Stimulated activated CD4-positive, alpha-beta T cell treated with anti-CD3 and anti-CD28 coated beads, Interleukin-1b, Interleukin-23, amount 100 ng/mL, for 1 hour (primary cell): ENCODE measurements at regions not wholly inside any gene's neighbourhood (a gene's known extent, or its start where the extent isn't known, plus 50 kb on each side); places are given as distances from the start of the nearest gene placed in this dataset.

Source experiments
- DNase-seq, 2 donors: peaks; one replicate each; pipeline ENCODE4 v3.0.0-alpha.2; 2020; ENCODE audit warnings: low read depth in 2 of 2

- DNase-seq: no peak
Observed at GRCh38 chr1:221916176-221916575, 174.3 kb upstream of the DUSP10 start.

GRCh38 chr1:221915764-221916163 lies 173.9 kb upstream of the DUSP10 start:
- DNase-seq: no peak

- DNase-seq: no peak
Observed at GRCh38 chr1:221913351-221913892, 171.5 kb upstream of the DUSP10 start.

- no peak for DNase-seq
Observed at GRCh38 chr1:221912230-221912629, 170.3 kb upstream of the DUSP10 start.

GRCh38 chr1:221911714-221912113 lies 169.8 kb upstream of the DUSP10 start:
- DNase-seq: no peak

GRCh38 chr1:221910222-221910621 lies 168.3 kb upstream of the DUSP10 start:
- no peak for DNase-seq

DNA sequence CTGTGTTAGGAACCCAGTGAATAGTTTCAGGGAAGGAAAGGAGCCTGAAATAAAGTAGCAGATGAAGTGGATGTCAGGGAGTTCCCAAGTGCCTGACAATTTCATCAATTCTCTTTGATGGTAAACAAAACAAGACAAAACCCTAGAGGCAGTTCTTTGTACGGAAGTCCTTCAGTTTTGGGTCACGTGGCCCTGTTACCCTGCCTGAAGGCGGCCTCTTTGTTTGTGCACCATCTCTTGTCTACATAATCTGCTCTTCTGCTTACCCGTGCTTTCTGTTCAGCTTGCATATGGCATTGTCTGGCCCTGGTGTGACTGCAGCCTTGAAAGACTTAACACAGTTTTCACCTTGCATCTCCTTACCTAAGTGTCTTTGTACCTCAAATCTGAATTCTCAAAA lies 166.7 kb upstream of the DUSP10 start:
- no peak for DNase-seq

DNA sequence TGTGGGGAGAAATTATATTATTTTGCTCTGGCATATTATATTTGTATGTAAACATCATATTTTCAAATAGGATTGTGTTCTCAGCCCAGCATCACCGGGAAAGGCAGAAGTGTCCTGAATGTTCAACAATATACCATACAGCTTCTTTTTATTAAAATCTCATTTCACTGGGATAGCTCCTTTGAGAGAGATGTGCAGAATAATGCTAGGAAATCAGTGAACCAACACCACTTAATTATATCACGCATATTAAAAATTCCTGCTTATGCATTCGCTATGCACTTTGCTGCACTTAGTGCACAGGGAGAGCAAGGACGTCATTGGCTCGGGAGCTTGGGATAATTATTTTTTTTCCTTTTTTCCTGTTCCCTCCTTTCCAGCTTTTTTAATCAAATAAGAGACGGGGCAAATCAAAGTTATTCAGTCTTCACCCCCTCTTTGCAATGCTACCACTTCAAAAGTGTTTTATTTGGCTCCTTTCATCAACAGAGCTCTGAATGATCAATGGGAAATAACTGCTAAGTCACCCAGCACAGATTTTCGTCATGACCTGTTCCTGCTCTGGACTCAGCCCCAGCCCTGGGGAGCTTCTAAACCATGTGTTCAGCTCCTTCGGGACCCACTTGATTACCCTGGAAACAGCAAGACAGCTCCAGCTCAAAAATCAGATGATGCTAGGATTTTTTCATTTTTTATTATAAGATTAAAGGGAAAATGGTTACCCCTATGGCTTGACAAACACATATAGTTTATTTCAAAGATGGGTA lies 165.5 kb upstream of the DUSP10 start:
- no peak for DNase-seq

DNA sequence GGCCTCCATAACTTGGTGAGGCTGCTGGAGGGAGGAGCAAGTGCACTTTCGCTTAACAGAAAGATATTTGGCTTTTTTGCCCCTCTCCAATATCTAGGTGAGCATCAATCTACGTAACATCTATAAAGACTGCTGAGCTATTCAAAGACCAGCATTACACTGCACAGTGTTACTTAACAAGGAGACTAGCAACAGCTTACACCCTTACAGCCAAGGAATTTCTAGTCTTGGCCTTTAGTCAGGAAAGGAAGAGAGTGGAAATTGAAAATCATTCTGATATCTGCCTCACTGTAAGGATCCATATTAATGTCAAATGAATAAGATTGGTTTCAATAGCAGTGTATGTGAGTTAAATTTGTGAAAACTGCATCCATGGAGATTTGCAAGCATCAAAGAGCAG lies 163.9 kb upstream of the DUSP10 start:
- no peak for DNase-seq

- no peak for DNase-seq
Observed at GRCh38 chr1:221904319-221904718, 162.4 kb upstream of the DUSP10 start.

- DNase-seq: no peak
Observed at GRCh38 chr1:221903594-221903993, 161.7 kb upstream of the DUSP10 start.

GRCh38 chr1:221902961-221903360 lies 161.1 kb upstream of the DUSP10 start:
- DNase-seq: no peak

- DNase-seq: no peak
Observed at GRCh38 chr1:221900678-221901077, 158.8 kb upstream of the DUSP10 start.

GRCh38 chr1:221897321-221897721 lies 155.4 kb upstream of the DUSP10 start:
- no peak for DNase-seq

GRCh38 chr1:221892301-221892830 lies 150.5 kb upstream of the DUSP10 start:
- DNase-seq: no peak

- no peak for DNase-seq
Observed at GRCh38 chr1:221891708-221892107, 149.8 kb upstream of the DUSP10 start.

DNA sequence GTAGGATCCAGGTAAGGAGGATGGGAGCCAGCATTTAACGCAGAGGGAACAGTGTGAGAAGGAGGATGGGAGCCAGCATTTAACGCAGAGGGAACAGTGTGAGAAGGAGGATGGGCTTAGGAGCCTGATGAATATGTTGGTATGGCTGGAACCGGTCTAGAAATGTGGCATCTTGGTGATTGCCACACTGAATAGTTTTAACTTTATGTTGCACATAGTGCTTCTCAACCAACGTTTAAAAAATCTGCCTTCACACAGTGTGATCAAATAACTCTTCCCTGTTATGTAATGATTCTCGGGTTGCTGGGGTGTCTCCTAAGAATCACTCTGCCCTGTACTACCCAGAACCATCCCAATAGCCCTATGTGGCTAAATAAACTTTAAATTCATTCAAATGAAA lies 146.9 kb upstream of the DUSP10 start:
- no peak for DNase-seq

DNA sequence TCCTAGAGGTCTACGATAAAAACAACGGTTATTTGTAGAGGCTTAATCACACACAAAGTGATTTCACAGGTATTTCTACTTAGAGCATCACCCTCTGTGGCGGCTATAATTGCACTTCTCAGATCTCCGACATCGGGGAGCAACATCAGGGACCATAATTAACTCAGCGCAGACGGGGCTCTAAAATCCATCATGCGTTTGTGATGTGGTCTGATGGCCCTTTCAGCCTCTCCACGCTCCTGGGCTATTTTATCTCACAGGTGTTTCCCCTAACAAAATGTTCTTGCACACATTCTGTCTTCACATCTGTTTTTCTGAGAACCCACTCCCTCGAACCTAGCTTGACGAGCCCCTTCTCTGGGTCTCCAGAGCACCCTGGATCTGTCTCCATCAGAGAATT lies 146.3 kb upstream of the DUSP10 start:
- no peak for DNase-seq

DNA sequence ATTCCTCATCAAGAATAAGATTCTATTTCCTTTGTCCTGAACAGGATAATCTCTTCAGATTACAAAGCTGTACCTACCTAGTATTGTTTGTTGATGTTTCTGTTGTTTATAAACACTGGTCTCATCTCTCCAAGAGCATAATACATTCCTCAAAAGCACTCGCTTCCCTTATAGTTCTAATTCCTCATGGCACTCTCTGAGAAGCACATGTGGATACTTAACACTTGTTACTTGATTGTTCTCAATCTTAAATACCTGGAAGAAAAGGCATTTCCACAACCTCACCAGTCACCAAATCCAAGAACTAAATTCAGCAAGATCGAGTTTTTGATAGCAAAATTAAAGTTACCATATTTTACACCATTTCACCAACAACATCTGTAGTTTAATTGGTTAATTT lies 145.9 kb upstream of the DUSP10 start:
- no peak for DNase-seq

DNA sequence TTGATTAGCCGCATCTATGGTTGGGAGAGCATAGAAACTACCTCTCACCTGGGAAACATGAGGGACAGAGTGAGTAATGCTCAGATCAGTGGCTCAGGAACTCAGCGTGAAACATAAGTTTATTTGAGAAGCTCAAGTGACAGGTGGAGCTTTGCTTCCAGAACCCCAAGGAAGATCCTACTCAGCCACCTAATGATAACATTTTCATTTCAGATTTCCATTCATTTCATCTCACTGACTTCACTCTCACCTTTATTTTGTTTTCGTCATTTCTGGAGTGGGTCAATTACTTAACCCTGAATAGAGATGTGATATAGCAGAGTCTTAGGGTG lies 145.5 kb upstream of the DUSP10 start:
- no peak for DNase-seq

DNA sequence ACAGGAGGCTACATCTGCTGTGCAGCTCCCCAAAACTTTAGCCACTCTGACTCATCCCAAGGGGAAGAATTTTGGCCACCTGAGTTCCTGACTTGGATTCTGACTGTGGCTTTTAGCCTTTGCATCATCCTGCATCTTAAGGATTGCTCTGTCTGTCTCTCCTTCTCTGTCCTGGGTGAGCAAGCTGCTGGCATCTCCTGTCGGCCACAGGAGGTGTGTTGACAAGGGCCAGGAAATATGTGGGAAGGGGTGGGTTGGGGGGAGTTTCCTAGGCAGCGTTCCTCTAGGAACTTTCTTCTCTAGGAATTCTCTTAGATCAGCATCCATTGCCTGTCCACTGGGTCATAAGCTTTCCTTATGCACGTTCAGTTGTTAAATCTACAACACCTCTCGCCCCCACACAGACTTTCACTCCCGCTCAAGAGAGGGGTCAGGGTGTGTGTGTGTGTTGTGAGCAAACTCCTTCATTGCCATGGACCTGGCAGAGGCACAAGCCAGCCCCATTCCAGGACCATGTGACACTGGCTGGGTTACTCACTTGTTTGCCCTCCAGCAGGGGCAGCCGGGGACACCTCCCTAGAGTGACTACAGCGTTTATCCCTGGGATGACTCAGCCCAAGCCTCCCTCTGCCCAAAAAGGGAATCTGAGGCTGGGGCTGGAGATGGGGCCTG lies 145.0 kb upstream of the DUSP10 start:
- no peak for DNase-seq

DNA sequence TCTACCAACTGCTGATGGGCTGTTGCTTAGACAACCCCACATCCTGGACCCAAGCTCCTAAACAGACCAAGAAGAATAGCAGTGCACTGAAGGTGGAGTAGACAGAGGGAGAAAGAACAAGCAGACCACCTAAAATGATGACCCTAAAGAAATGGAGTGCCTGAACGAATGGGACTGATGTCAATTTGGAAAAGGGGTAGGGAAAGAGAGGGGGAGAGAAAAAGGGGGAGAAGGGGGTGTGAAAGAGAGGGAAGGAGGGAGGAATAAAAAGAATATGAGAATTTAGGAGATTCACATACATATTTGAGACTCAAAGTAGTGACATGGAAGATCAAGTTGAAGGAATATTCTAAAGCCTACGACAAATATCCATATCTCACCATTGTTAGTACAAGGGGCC lies 144.4 kb upstream of the DUSP10 start:
- no peak for DNase-seq

GRCh38 chr1:221884821-221885220 lies 142.9 kb upstream of the DUSP10 start:
- DNase-seq: no peak
